Fibroblast of peridontal ligament (primary cell): ENCODE measurements at regions not wholly inside any gene's neighbourhood (a gene's known extent, or its start where the extent isn't known, plus 50 kb on each side); places are given as distances from the start of the nearest gene placed in this dataset.
"Not testable (repeated sequence)": the region's sequence is repeated elsewhere in the genome, so short reads cannot be mapped to it uniquely, and the experiment has no call there.

Experiments
- DNase-seq: peaks from one replicate; pipeline ENCODE4 v3.0.0-alpha.2; 2010; ENCODE audit errors: extremely low read depth

- DNase-seq, result not testable (repeated sequence)
Observed at GRCh38 chrX:67213686-67214085, 330.1 kb upstream of the AR start.

- no peak for DNase-seq
Observed at GRCh38 chrX:67207912-67208311, 335.9 kb upstream of the AR start.

- no peak for DNase-seq
Observed at GRCh38 chrX:67159437-67159836, 384.4 kb upstream of the AR start.

DNA sequence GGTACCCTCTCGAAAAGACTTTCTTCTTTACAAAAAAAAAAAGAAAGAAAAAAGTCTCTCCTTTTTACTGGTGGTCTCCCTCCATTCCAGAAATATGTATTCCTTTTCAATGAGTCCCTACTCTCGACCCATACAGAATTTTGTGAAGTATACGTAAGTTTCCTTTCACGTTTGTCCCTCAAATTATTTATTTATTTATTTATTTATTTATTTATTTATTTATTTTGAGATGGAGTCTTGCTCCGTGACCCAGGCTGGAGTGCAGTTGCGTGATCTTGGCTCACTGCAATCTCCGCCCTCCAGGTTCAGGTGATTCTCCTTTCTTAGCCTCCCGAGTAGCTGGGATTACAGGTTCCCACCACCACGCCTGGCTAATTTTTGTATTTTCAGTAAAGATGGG, 429.2 kb upstream of the AR start:
- no peak for DNase-seq

DNA sequence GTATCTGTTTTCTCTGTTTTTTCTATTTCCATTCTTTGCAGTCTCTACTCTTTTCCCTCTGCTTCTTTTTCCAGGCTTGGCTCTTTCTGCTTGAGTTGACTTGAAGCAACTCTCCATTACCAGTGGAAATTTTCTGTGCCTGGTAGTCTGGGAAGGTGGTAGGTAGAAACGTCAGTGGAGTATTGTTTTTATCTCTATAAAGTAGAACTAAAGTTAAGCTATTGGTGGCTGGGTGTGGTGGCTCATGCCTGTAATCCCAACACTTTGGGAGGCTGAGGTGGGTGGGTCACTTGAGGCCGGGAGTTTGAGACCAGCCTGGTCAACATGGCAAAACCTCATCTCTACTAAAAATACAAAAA, 438.1 kb upstream of the AR start:
- no peak for DNase-seq

DNA sequence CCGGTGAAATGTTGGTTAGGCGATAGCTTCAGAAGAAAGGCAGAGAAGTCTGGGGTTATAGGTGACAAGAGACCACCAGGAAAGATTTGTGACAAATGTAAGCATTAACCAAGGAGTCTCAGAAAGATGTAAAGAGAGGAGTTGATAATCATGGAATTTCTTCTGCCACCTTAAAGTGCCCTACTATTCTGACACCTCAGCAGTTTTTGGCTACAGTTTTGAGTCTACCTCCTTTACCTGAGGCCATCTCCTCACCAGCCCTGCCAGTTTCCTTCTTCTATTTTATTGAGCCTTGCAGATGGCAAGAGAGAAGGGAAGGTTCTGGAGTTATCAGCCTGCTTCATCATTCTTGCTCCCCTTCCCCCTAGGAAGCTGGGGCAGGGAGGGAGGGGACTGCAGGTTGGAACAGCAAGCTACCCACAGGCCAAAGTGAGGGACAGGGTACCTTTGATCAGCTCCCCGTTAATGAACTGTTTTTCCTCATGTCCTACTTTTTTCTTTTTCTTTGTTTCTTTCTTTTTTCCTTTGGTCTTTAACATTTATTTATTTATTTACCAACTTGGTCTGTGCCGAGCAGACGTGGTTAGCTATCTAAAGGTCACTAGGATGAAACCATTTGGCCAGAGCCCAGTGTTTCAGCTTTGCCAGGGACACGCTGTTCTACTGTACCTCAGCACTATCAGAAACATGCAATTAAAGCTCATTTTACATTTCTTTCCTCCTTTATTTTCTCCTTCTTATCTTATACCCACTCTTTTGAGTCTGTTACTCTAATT, 438.7 kb upstream of the AR start:
- no peak for DNase-seq

DNA sequence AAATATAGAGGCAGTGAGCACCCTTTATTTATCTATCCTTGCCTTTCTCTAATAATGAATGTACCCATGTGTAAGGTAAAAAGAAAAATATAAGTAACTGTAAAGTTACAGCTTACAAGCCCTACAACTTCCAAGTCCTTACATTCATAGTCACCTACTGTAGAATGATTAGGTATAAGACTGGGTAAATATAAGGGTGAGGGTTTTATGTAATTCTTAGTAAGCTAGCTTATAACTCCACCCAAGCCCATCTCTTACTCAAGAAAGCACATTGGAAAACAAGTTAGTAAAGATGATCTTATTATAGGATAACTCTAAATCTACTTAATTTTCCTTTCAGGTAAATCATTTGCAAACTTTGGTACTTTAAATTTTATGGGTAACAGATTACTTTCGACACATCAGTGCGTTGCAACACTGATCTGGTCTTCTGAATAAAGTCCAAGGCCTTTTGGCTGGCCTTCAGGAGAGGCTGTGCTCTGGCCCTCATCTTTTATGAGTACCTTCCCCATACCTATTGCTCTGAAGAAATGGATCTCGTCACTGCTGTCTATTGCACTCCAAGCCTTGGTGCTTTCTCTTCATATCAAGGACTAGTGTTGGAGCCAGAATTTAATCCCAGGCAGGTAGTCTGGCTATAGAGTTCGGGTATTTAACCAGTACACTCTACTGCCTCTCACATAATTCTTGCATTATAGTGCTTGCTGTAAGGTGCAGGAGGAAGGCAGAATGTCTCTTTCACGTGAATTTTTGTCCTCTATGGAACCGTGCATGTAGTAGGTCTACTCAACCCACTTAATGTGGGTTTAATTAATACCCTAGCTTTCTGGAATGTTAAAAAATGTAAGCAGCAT, 443.6 kb upstream of the AR start:
- DNase-seq, result no peak

GRCh38 chrX:67094061-67094460, 449.8 kb upstream of the AR start:
- DNase-seq, result no peak

DNA sequence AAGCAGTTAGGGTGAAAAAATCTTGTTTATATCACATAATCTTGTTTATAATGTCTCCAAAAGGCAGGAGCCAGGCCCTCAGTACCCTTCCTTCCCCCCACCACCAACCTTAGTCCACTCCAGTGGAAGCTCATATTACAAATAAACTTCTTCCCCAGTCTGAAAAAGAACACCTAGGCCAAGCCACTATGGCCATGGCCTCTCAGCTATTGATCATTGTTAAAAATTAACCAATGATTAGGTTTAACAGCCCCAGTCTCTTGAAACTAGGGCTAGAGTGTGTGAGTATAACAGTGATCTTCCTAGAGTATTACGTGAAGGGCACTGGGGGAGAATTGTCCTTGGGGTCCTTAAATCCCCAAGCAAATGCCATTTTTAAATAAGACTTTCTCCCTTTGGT, 411.9 kb upstream of the EDA2R start:
- DNase-seq, result no peak

- no peak for DNase-seq
Observed at GRCh38 chrX:67044866-67045265, 406.0 kb upstream of the EDA2R start.

GRCh38 chrX:67044029-67044653, 405.3 kb upstream of the EDA2R start:
- no peak for DNase-seq

DNA sequence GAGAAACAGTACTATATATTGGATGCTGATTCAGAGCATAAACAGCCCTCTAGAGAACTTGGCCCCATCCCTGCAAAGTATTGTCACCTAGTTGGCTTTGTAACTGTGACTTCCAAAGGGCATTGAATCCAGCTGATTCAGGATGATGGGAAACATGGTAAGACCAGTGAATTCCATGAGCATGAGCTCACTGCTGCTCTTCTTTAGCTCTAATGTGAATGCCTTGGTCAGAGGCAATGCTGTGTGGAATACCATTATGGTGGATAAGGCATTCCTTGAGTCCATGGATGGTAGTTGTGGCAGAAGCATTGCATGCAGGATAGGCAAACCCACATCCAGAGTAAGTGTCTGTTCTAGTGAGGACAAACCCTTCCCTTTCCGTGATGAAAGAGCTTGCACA, 365.6 kb upstream of the EDA2R start:
- no peak for DNase-seq

- DNase-seq, result no peak
Observed at GRCh38 chrX:66994729-66995128, 355.9 kb upstream of the EDA2R start.

DNA sequence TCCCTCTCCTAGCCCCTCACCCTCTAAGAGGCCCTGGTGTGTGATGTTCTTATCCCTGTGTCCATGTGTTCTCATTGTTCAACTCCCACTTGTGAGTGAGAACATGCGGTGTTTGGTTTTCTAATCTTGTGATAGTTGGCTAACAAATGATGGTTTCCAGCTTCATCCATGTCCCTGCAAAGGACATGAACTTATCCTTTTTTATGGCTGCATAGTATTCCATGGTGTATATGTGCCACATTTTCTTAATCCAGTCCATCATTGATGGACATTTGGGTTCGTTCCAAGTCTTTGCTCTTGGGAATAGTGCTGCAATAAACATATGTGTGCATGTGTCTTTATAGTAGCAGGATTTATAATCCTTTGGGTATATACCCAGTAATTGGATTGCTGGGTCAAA, 353.2 kb upstream of the EDA2R start:
- DNase-seq, result not testable (repeated sequence)

- DNase-seq, result no peak
Observed at GRCh38 chrX:66988331-66988730, 349.5 kb upstream of the EDA2R start.

DNA sequence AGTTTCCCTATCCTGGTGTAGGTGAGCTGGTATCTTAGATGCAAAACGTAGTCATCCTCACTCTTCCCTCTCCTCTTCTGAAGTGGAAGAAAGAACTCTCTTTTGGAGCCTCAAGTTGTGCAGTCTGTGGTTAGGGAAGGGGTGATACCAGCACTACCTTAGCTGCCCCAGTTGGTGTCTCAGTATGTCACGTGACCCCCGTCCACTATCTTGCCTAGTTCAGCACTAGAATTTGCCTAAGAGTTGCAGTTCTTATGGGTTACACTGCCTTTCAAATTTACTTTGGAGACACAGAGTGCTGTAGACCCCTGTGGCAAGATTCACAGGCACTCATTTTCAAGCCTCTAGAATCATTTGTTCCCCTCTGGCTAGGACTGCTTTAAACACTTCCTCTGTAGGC, 322.8 kb upstream of the EDA2R start:
- no peak for DNase-seq

DNA sequence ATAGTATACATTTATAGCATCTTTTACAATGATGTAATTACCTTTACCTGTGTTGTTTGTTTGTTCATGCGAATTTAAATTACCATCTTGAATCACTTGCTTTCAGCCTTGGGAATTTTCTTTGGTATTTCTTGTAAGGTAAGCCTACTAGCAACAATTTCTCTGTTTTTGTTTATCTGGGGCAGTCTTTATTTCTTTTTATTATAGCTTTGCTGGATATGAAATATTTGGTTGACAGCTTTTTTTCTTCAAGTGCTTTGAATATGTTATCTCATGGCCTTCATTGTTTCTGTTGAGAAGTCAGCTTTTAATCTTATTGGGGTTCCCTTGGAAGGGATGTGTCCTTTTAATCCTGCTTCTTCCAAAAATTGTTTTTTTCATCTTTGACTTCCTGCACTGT, 292.8 kb upstream of the EDA2R start:
- DNase-seq, result no peak

- not testable (repeated sequence) for DNase-seq
Observed at GRCh38 chrX:66930516-66930915, 291.6 kb upstream of the EDA2R start.

DNA sequence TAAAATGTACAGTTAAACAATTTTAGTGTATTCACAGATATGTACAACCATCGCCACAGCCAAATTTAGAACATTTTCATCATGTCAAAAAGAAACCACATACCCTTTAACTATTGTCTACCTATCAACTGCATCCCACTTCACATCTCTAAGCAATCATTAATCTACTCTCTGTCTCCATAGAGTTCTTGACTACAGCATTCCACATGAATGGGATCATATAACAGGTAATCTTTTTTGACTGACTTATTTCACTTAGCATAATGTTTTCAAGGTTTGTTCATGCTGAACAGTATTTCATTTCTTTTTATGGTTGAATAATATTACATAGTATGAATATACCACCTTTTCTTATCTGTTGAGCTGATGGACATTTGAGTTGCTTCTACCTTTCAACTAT, 281.4 kb upstream of the EDA2R start:
- DNase-seq, result no peak

- no peak for DNase-seq
Observed at GRCh38 chrX:66919280-66919832, 280.5 kb upstream of the EDA2R start.

- DNase-seq, result no peak
Observed at GRCh38 chrX:66918511-66918910, 279.6 kb upstream of the EDA2R start.

- no peak for DNase-seq
Observed at GRCh38 chrX:66915893-66916292, 277.0 kb upstream of the EDA2R start.

DNA sequence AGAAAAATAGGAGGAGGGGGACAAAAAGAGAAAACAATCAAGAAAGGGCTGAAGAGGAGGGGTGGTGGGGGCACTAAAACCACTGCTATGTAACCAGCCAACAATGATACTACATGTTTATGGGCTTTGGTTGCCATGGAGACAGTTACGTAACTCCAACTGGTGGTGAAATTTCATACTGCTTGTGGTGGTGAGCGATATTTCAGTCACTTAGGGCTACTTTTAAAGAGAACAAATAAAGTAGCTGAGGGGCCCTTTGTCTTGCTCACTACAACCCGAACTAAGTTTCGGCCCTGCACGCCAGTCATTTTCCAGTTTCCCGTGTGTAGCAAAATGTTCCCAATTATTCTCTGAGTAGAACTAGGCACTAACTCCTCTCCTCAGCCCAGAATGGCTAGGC, 275.2 kb upstream of the EDA2R start:
- no peak for DNase-seq
